ENCODE measurements at regions not wholly inside any gene's neighbourhood (a gene's known extent, or its start where the extent isn't known, plus 50 kb on each side); places are given as distances from the start of the nearest gene placed in this dataset.

- H3K36me3 ChIP-seq (ENCODE audit: insufficient read depth): no peaks in the 10 kb centered on the region
- no peak overlapping the region for H3K4me3 ChIP-seq (IDR thresholded peaks at IDR 0.05; ENCODE audit: insufficient read depth, low read depth, low read length)
- peak overlapping the region; percentile 80 for H3K4me2 ChIP-seq
- H3K4me1 ChIP-seq (ENCODE audit: low read depth, poor library complexity, severe bottlenecking): peaks cover 13% of the 10 kb centered on the region
- peak overlapping the region; percentile 14; the same call in 1 of the 2 replicates for H3K27ac ChIP-seq
- no peaks in the 10 kb centered on the region for H4K20me1 ChIP-seq (ENCODE audit: insufficient read depth)
- no peaks in the 10 kb centered on the region for H3K27me3 ChIP-seq (ENCODE audit: insufficient read depth, low read depth)
- no peaks in the 10 kb centered on the region for H3K79me2 ChIP-seq (ENCODE audit: insufficient read depth, low read depth)
- no peak overlapping the region; the same call in 1 of the 2 replicates for H3K9ac ChIP-seq
- no peak for TF ChIP-seq CTCF (conservative IDR thresholded peaks at IDR 0.05; ENCODE audit: low read depth, low read length)
- peak overlapping the region; percentile 53 for H2AFZ ChIP-seq (ENCODE audit: low read depth)
These were observed 274.9 kb upstream of the PITX2 start for GRCh38 chr4:110897784-110898183.

- peaks cover 13% of the 10 kb centered on the region for H3K4me1 ChIP-seq (ENCODE audit: low read depth, poor library complexity, severe bottlenecking)
- no peaks in the 10 kb centered on the region for H4K20me1 ChIP-seq (ENCODE audit: insufficient read depth)
- no peak for TF ChIP-seq CTCF (conservative IDR thresholded peaks at IDR 0.05; ENCODE audit: low read depth, low read length)
- H2AFZ ChIP-seq (ENCODE audit: low read depth): peak overlapping the region; percentile 53
- no peaks in the 10 kb centered on the region for H3K36me3 ChIP-seq (ENCODE audit: insufficient read depth)
- H3K79me2 ChIP-seq (ENCODE audit: insufficient read depth, low read depth): no peaks in the 10 kb centered on the region
- peak overlapping the region; percentile 80 for H3K4me2 ChIP-seq
- no peak overlapping the region for H3K4me3 ChIP-seq (IDR thresholded peaks at IDR 0.05; ENCODE audit: insufficient read depth, low read depth, low read length)
- H3K27ac ChIP-seq: peak overlapping the region; percentile 14; the same call in 1 of the 2 replicates
- no peak overlapping the region; the same call in 1 of the 2 replicates for H3K9ac ChIP-seq
- H3K27me3 ChIP-seq (ENCODE audit: insufficient read depth, low read depth): no peaks in the 10 kb centered on the region
These were observed 275.4 kb upstream of the PITX2 start for GRCh38 chr4:110898290-110898689.

GRCh38 chr4:110900213-110900769 lies 277.4 kb upstream of the PITX2 start:
- peaks cover 13% of the 10 kb centered on the region for H3K4me1 ChIP-seq (ENCODE audit: low read depth, poor library complexity, severe bottlenecking)
- no peaks in the 10 kb centered on the region for H3K79me2 ChIP-seq (ENCODE audit: insufficient read depth, low read depth)
- no peak overlapping the region for H3K9ac ChIP-seq
- no peak overlapping the region for H2AFZ ChIP-seq (ENCODE audit: low read depth)
- no peak for TF ChIP-seq CTCF (conservative IDR thresholded peaks at IDR 0.05; ENCODE audit: low read depth, low read length)
- no peak overlapping the region for H3K27ac ChIP-seq
- no peaks in the 10 kb centered on the region for H3K27me3 ChIP-seq (ENCODE audit: insufficient read depth, low read depth)
- H4K20me1 ChIP-seq (ENCODE audit: insufficient read depth): no peaks in the 10 kb centered on the region
- no peak overlapping the region for H3K4me2 ChIP-seq
- H3K36me3 ChIP-seq (ENCODE audit: insufficient read depth): no peaks in the 10 kb centered on the region
- H3K4me3 ChIP-seq (IDR thresholded peaks at IDR 0.05; ENCODE audit: insufficient read depth, low read depth, low read length): no peak overlapping the region

GRCh38 chr4:110902500-110902899 lies 279.6 kb upstream of the PITX2 start:
- Histone ChIP-seq H3K4me2 (no peak overlapping the region), H3K27ac (no peak overlapping the region), H3K79me2 (ENCODE audit: insufficient read depth, low read depth) (no peaks in the 10 kb centered on the region), H3K4me3 (IDR thresholded peaks at IDR 0.05; ENCODE audit: insufficient read depth, low read depth, low read length) (no peak overlapping the region), H3K4me1 (ENCODE audit: low read depth, poor library complexity, severe bottlenecking) (peaks cover 13% of the 10 kb centered on the region), H3K36me3 (ENCODE audit: insufficient read depth) (no peaks in the 10 kb centered on the region), H2AFZ (ENCODE audit: low read depth) (no peak overlapping the region), H4K20me1 (ENCODE audit: insufficient read depth) (no peaks in the 10 kb centered on the region), H3K27me3 (ENCODE audit: insufficient read depth, low read depth) (no peaks in the 10 kb centered on the region), H3K9ac (no peak overlapping the region)
- TF ChIP-seq CTCF (conservative IDR thresholded peaks at IDR 0.05; ENCODE audit: low read depth, low read length): no peak
